Peyer's patch (tissue), 4 donors: ENCODE measurements at regions not wholly inside any gene's neighbourhood (a gene's known extent, or its start where the extent isn't known, plus 50 kb on each side); places are given as distances from the start of the nearest gene placed in this dataset.
A peak's percentile ranks its signal among the peaks of the same experiment; 100 is the strongest.

Source experiments
- DNase-seq, 3 donors: peaks; one replicate each; pipeline ENCODE4 v3.0.0-alpha.2; 2017 to 2019
- H3K27ac ChIP-seq, 4 donors: fragments of 200-600 bp; sonication (generic); one replicate each; pipeline ENCODE4 v1.5.1; 2016 to 2019
- H3K27me3 ChIP-seq, 2 donors: fragments of 200-600 bp; sonication (generic); one replicate each; pipeline ENCODE4 v1.5.1; 2019
- H3K36me3 ChIP-seq, 3 donors: fragments of 200-600 bp; sonication (generic); one replicate each; pipeline ENCODE4 v1.5.1; 2016 to 2019
- H3K4me1 ChIP-seq, 4 donors: fragments of 200-600 bp; sonication (generic); one replicate each; pipeline ENCODE4 v1.5.1; 2016 to 2019
- H3K4me3 ChIP-seq, 4 donors: fragments of 200-600 bp; sonication (generic); 1 replicate in 3 of 4; 2 replicates in 1 of 4; pipeline ENCODE4 v1.5.1; 2016 to 2019; ENCODE audit warnings: mild to moderate bottlenecking in 1 of 4
- H3K9me3 ChIP-seq, 4 donors: fragments of 200-600 bp; sonication (generic); one replicate each; pipeline ENCODE4 v1.5.1; 2016 to 2019; ENCODE audit warnings: mild to moderate bottlenecking in 1 of 4
- POLR2A ChIP-seq, 2 donors: fragments of 450-650 bp; IDR thresholded peaks; one replicate each; pipeline ENCODE4 v1.5.1; 2017; ENCODE audit warnings: antibody characterized with exemption in 2 of 2, mild to moderate bottlenecking in 2 of 2, moderate library complexity in 2 of 2
- TF ChIP-seq, protein P1 (sequence below), 6 experiments: fragments of 450-650 bp in 4 of 6; fragments of 200-600 bp in 2 of 6; sonication (generic) in 1 of 6; IDR thresholded peaks; one replicate each; pipeline ENCODE4 v1.5.1; 2017 to 2019; ENCODE audit warnings: antibody characterized with exemption in 6 of 6, mild to moderate bottlenecking in 3 of 6, moderate library complexity in 1 of 6

DNA sequence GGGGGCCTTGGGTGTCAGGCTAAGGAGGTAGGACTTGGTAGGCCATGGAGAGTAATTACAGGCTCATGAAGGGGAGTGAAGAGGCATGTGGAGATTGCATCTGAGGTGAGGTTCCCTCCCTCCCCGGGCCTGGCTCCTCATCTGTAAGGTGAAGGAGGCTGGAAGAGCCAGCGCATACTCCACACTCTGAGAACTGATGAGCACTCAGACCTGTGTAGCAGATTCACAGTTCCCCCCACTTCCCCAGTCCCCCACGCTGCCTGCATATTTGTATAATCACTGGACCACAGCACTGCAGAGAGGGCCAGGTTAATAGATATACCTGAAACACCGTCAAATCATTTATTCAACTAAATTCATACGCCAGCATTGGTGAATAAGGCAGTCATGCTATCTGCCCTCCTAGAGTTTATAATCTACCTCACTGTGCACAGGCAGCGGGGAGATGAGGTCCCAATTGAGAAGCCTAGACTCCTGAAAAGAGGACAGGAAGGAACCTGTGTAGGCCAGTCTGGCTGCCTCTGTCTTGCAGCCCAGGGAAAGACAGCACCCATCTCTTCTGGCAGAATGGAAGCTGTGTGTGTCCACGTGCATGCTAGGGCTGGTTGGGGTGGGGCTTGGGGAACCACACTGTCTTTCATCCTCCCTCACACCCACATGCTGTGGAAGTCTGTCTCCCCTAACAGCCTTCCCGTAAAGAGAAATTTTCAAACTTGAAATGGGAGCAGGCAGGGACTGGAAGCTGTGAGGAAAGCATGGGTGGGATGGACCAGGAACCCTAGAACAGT, 110.6 kb upstream of the ATP1A1 start:
- no peak overlapping the region for H3K27ac ChIP-seq
- no peaks in the 10 kb centered on the region for H3K4me1 ChIP-seq
- no peaks in the 10 kb centered on the region for H3K36me3 ChIP-seq
- TF ChIP-seq, protein P1, sequence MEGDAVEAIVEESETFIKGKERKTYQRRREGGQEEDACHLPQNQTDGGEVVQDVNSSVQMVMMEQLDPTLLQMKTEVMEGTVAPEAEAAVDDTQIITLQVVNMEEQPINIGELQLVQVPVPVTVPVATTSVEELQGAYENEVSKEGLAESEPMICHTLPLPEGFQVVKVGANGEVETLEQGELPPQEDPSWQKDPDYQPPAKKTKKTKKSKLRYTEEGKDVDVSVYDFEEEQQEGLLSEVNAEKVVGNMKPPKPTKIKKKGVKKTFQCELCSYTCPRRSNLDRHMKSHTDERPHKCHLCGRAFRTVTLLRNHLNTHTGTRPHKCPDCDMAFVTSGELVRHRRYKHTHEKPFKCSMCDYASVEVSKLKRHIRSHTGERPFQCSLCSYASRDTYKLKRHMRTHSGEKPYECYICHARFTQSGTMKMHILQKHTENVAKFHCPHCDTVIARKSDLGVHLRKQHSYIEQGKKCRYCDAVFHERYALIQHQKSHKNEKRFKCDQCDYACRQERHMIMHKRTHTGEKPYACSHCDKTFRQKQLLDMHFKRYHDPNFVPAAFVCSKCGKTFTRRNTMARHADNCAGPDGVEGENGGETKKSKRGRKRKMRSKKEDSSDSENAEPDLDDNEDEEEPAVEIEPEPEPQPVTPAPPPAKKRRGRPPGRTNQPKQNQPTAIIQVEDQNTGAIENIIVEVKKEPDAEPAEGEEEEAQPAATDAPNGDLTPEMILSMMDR (IDR thresholded peaks at IDR 0.05) = no peak
- no peak for TF ChIP-seq POLR2A (IDR thresholded peaks at IDR 0.05)
- DNase-seq = peak in 1 of 3 donors; percentile 22
- no peaks in the 10 kb centered on the region for H3K9me3 ChIP-seq
- H3K27me3 ChIP-seq = no peaks in the 10 kb centered on the region
- H3K4me3 ChIP-seq = no peak overlapping the region

DNA sequence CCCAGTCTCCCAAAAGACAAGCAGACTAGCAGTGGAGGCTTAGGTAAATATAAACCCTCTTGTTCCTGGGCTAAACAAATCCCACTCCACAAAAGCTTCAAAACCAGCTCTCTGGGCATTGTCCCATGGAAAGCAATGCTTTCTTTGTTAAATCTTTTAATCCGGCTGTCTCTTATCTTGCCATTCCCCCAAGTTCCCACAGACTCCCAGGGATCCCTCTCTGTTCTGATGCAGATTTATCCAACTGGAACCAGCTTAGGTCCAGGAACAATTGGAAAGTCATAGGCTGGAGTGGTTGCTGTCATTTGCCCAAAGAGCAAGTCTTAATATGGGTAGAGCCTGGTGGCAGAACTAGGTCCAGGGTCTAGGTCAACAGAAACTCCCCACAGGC, 110.1 kb upstream of the ATP1A1 start:
- Histone ChIP-seq H3K4me3 (no peak overlapping the region), H3K36me3 (no peaks in the 10 kb centered on the region), H3K27me3 (no peaks in the 10 kb centered on the region), H3K4me1 (no peaks in the 10 kb centered on the region), H3K27ac (no peak overlapping the region), H3K9me3 (no peaks in the 10 kb centered on the region)
- no peak for DNase-seq
- TF ChIP-seq POLR2A (IDR thresholded peaks at IDR 0.05) = no peak
- TF ChIP-seq, protein P1 (IDR thresholded peaks at IDR 0.05) = no peak

DNA sequence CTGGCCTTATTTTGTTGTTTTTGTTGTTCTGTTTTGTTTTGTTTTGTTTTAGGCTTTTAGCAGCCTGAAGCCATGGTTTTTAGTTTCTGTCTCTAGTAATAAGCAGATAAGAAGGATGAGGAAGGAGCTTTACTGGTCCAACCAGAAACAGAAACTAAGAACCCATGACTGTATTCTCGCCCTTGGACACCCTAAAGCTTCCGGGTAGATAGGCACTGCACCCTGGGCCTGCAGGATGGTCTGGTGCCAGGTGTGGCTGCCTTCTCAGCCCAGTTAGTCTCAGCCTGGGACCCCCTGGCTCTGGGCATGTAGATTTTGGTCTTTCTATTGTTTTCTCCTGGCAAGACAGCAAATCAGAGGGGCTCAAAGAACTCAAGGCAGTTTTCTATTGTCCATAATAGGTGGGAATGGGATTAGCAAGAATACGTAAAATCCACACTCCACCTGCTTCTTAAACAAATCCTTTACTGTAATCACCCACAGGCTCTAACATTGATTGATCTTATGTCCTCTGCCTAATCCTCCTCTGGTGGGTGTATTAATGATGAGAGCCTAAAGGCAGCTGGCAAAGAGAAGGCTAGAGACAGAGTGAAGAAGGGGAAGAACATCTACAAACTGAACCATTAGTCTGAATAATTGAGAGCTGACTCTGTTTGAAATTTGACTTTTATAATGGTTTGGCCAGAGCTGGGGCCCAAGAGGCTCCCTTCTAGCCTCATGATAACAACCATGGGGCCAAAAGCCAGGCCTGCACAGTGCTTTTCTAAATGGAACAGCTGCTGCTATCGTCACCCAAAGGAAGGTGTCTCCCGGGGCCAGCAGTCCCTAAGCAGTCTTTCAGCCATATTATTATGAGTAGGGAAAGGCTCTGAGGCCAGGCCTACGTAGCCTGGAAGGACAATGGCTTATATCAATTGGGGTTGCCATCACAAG, 106.8 kb upstream of the ATP1A1 start:
- H3K9me3 ChIP-seq = no peaks in the 10 kb centered on the region
- H3K27ac ChIP-seq = no peak overlapping the region
- no peaks in the 10 kb centered on the region for H3K4me1 ChIP-seq
- TF ChIP-seq, protein P1 (IDR thresholded peaks at IDR 0.05) = no peak
- TF ChIP-seq POLR2A (IDR thresholded peaks at IDR 0.05) = no peak
- DNase-seq = no peak
- no peaks in the 10 kb centered on the region for H3K36me3 ChIP-seq
- no peak overlapping the region for H3K4me3 ChIP-seq
- H3K27me3 ChIP-seq = no peaks in the 10 kb centered on the region

DNA sequence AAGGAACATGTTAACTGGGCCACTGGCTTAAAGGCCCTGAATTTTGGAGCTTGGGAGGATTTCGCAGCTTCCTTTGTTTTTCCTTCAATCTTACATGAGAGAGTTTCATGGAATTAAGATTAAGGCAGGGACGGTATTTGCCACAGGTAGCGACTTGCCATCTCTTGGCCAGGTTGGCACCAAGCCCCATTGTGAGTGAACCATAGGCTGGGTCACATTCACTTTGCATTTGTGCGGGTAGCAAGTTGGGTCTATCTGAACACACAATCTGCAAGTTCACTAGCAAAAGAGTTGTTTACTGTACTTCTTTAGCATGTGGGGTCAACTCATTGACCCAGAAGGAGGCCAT, 106.2 kb upstream of the ATP1A1 start:
- Histone ChIP-seq H3K36me3 (no peaks in the 10 kb centered on the region), H3K9me3 (no peaks in the 10 kb centered on the region), H3K4me3 (no peak overlapping the region), H3K27me3 (no peaks in the 10 kb centered on the region), H3K4me1 (no peaks in the 10 kb centered on the region), H3K27ac (no peak overlapping the region)
- TF ChIP-seq POLR2A (IDR thresholded peaks at IDR 0.05) = no peak
- DNase-seq = no peak

DNA sequence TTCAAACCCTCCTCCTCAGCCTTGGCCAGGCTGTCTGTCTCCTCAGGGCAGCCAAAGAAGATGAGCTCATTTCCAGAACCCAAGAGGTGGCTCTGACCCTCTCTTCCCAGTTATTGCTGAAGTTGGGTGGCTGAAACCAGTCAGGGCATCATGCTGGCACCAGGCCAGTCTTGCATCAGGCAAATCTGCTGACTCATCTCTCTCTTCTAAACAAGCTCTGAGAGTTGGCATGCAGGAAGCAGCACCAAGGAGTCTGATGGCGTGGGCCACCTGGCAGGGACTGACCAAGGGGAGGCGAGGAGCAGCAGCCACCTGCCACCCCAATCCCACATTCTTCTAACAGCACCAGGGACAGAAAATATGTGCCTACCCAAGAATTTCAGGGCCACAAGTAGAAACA, 104.8 kb upstream of the ATP1A1 start:
- no peaks in the 10 kb centered on the region for H3K27me3 ChIP-seq
- H3K36me3 ChIP-seq = no peaks in the 10 kb centered on the region
- TF ChIP-seq, protein P1 (IDR thresholded peaks at IDR 0.05) = no peak
- no peak for TF ChIP-seq POLR2A (IDR thresholded peaks at IDR 0.05)
- H3K27ac ChIP-seq = no peak overlapping the region
- no peaks in the 10 kb centered on the region for H3K9me3 ChIP-seq
- peak in 2 of 3 donors; percentile 74 to 84 for DNase-seq
- no peaks in the 10 kb centered on the region for H3K4me1 ChIP-seq
- no peak overlapping the region for H3K4me3 ChIP-seq
